HG02973 (cell line): ENCODE measurements at regions not wholly inside any gene's neighbourhood (a gene's known extent, or its start where the extent isn't known, plus 50 kb on each side); places are given as distances from the start of the nearest gene placed in this dataset.

Source experiments
- ATAC-seq: cut with Tn5 transposase; IDR thresholded peaks from one replicate; pipeline ENCODE4 v1.9.1; 2021; ENCODE audit warnings: moderate library complexity; ENCODE audit not compliant: unreplicated experiment

GRCh38 chr4:89556601-89557305, 249.2 kb upstream of the GPRIN3 start:
- no peak for ATAC-seq

GRCh38 chr4:89551191-89551590, 243.6 kb upstream of the GPRIN3 start:
- no peak for ATAC-seq

GRCh38 chr4:89549907-89550306, 242.3 kb upstream of the GPRIN3 start:
- no peak for ATAC-seq

GRCh38 chr4:89545315-89545714, 237.7 kb upstream of the GPRIN3 start:
- no peak for ATAC-seq

GRCh38 chr4:89541998-89542397, 234.4 kb upstream of the GPRIN3 start:
- no peak for ATAC-seq

- ATAC-seq: no peak
Observed at GRCh38 chr4:89539797-89540711, 232.5 kb upstream of the GPRIN3 start.

GRCh38 chr4:89539374-89539773, 231.8 kb upstream of the GPRIN3 start:
- no peak for ATAC-seq

GRCh38 chr4:89538886-89539285, 231.3 kb upstream of the GPRIN3 start:
- no peak for ATAC-seq

- no peak for ATAC-seq
Observed at GRCh38 chr4:89538171-89538570, 230.6 kb upstream of the GPRIN3 start.

GRCh38 chr4:89537281-89537680, 229.7 kb upstream of the GPRIN3 start:
- no peak for ATAC-seq

- no peak for ATAC-seq
Observed at GRCh38 chr4:89535251-89535650, 227.7 kb upstream of the GPRIN3 start.

- ATAC-seq: no peak
Observed at GRCh38 chr4:89534356-89534755, 226.8 kb upstream of the GPRIN3 start.

GRCh38 chr4:89531932-89532640, 224.5 kb upstream of the GPRIN3 start:
- ATAC-seq: no peak

- ATAC-seq: no peak
Observed at GRCh38 chr4:89528526-89529133, 221.0 kb upstream of the GPRIN3 start.

GRCh38 chr4:89521826-89522225, 214.2 kb upstream of the GPRIN3 start:
- no peak for ATAC-seq

GRCh38 chr4:89519771-89520320, 212.2 kb upstream of the GPRIN3 start:
- ATAC-seq: no peak

GRCh38 chr4:89518259-89518658, 210.7 kb upstream of the GPRIN3 start:
- no peak for ATAC-seq

- ATAC-seq: no peak
Observed at GRCh38 chr4:89514811-89515210, 207.2 kb upstream of the GPRIN3 start.

GRCh38 chr4:89511776-89512175, 204.2 kb upstream of the GPRIN3 start:
- ATAC-seq: no peak

GRCh38 chr4:89509708-89510281, 202.2 kb upstream of the GPRIN3 start:
- ATAC-seq: peak; percentile 99
